ENCODE measurements at regions not wholly inside any gene's neighbourhood (a gene's known extent, or its start where the extent isn't known, plus 50 kb on each side); places are given as distances from the start of the nearest gene placed in this dataset.

DNA sequence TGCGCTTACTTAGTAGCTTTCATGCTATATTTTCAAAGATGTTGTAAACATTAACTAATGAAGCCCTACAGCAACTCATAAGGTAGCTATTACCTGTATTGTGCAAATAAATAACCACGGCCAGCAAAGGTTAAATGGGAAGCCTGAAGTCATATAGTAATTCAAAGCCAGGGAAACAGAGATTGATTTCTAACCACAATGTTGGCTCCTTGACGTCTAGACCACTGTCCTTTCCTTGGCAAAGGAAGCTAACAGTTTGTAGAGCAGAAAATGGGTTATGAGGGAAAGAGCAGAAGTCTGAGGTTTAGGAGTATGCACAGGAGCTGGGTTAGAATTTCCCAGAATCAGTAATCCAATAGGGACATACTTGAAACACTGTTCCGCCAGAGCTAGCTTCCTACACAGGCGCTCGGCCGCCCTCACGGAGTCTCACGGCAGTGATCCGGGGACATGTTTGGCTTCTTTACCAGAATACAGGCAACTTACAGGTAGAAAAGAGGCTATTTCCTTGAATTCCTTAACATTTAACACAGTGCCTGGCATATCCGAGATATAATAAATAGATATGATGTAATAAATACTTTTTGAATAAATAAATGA, 298.8 kb upstream of the LYPLAL1 start:
- TF ChIP-seq, protein P1, sequence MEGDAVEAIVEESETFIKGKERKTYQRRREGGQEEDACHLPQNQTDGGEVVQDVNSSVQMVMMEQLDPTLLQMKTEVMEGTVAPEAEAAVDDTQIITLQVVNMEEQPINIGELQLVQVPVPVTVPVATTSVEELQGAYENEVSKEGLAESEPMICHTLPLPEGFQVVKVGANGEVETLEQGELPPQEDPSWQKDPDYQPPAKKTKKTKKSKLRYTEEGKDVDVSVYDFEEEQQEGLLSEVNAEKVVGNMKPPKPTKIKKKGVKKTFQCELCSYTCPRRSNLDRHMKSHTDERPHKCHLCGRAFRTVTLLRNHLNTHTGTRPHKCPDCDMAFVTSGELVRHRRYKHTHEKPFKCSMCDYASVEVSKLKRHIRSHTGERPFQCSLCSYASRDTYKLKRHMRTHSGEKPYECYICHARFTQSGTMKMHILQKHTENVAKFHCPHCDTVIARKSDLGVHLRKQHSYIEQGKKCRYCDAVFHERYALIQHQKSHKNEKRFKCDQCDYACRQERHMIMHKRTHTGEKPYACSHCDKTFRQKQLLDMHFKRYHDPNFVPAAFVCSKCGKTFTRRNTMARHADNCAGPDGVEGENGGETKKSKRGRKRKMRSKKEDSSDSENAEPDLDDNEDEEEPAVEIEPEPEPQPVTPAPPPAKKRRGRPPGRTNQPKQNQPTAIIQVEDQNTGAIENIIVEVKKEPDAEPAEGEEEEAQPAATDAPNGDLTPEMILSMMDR (IDR thresholded peaks at IDR 0.05; ENCODE audit: low read length) = no peak
- TF ChIP-seq EZH2 (optimal IDR thresholded peaks at IDR 0.05; ENCODE audit: low read depth, low read length) (no peak), EZH2phosphoT487 (IDR thresholded peaks at IDR 0.05; ENCODE audit: low read length) (no peak)

All from MM.1S (cell line).